HepG2 (cell line): ENCODE measurements at regions not wholly inside any gene's neighbourhood (a gene's known extent, or its start where the extent isn't known, plus 50 kb on each side); places are given as distances from the start of the nearest gene placed in this dataset.

ENCODE experiments used
- ATAC-seq: fragments of 200-7000 bp; cut with Tn5 transposase; 3 replicates; pipeline ENCODE4 v1.9.1; 2020; ENCODE audit warnings: mild to moderate bottlenecking, moderate library complexity
- BruUV-seq: library from RNA; stranded (reverse); fragments of 400-500 nt; replicated peaks from 2 replicates; lab custom pipeline; 2021; lab: Mats Ljungman, UMichigan
- CTCF ChIA-PET: fragments of 300-600 bp; formaldehyde crosslinking; extraction: SDS; loops from one replicate; lab custom pipeline; 2021; ENCODE audit warnings: low total read pairs, inconsistent platforms, low intra/inter-chr PET ratio; lab: Yijun Ruan, JAX
- POLR2A ChIA-PET: fragments of 350-600 bp; sonication (Branson Sonifier 250); formaldehyde crosslinking; loops from one replicate; lab custom pipeline; 2020; ENCODE audit warnings: antibody characterized with exemption, inconsistent platforms; lab: Yijun Ruan, JAX
- DNase-seq: peaks from one replicate; pipeline ENCODE4 v3.0.0-alpha.2; 2015; ENCODE audit warnings: low spot score
- FAIRE-seq: peaks from 3 replicates; lab custom pipeline; 2011; peaks lifted over from hg19 to GRCh38; lab: Jason Lieb, UNC
- H2AFZ ChIP-seq: one replicate; pipeline ENCODE4 v1.6.1; 2011; ENCODE audit warnings: low read length, inconsistent platforms
- H3K27ac ChIP-seq: fragments of 300-600 bp; 3 replicates; pipeline ENCODE4 v1.8.0; 2011; ENCODE audit warnings: mixed run types, mild to moderate bottlenecking, mixed read lengths, low read length, inconsistent platforms; ENCODE audit not compliant: insufficient read depth; ENCODE audit errors: extremely low read length
- H3K27me3 ChIP-seq, 2 experiments: fragments of 200-600 bp in 1 of 2; 2 replicates in 1 of 2; 3 replicates in 1 of 2; pipeline versions ENCODE4 v1.6.0 to v1.8.0; 2011; ENCODE audit warnings: low read length in 2 of 2, mild to moderate bottlenecking in 2 of 2, moderate library complexity in 2 of 2, inconsistent platforms in 1 of 2; ENCODE audit not compliant: insufficient read depth in 2 of 2, control insufficient read depth in 1 of 2
- H3K36me3 ChIP-seq, 2 experiments: fragments of 200-600 bp in 1 of 2; replicated peaks in 1 of 2; 2 replicates in 1 of 2; 3 replicates in 1 of 2; pipeline versions ENCODE4 v1.5.1 to v1.8.0; 2011; ENCODE audit warnings: low read length in 2 of 2, inconsistent platforms in 1 of 2; ENCODE audit not compliant: insufficient read depth in 2 of 2, control insufficient read depth in 1 of 2
- H3K4me1 ChIP-seq: 2 replicates; pipeline ENCODE4 v1.5.1; 2012; ENCODE audit warnings: low read length, inconsistent platforms; ENCODE audit not compliant: insufficient read depth
- H3K4me2 ChIP-seq: 2 replicates; pipeline ENCODE4 v1.6.0; 2011; ENCODE audit warnings: low read depth, low read length, inconsistent platforms
- H3K4me3 ChIP-seq, 3 experiments: fragments of 200-600 bp in 1 of 3; sonication (generic), shearing (Covaris generic) in 1 of 3; replicated peaks in 1 of 3; 2 replicates each; pipeline ENCODE4 v1.5.1; 2011 to 2016; ENCODE audit warnings: low read length in 3 of 3, inconsistent platforms in 2 of 3, low read depth in 2 of 3, mild to moderate bottlenecking in 2 of 3, control low read depth in 1 of 3, mixed read lengths in 1 of 3; ENCODE audit not compliant: insufficient read depth in 1 of 3
- H3K79me2 ChIP-seq: one replicate; pipeline ENCODE4 v1.6.1; 2011; ENCODE audit warnings: low read length, inconsistent platforms; ENCODE audit not compliant: insufficient read depth
- H3K9ac ChIP-seq: 2 replicates; pipeline ENCODE4 v1.6.0; 2011; ENCODE audit warnings: mild to moderate bottlenecking, low read depth, low read length, inconsistent platforms; ENCODE audit not compliant: insufficient read depth
- H3K9me3 ChIP-seq: 2 replicates; pipeline ENCODE4 v1.5.1; 2012; ENCODE audit warnings: mild to moderate bottlenecking, low read length
- H4K20me1 ChIP-seq: 2 replicates; pipeline ENCODE4 v1.6.0; 2011; ENCODE audit warnings: inconsistent platforms, mild to moderate bottlenecking, low read length, moderate library complexity; ENCODE audit not compliant: insufficient read depth
- ARNT2 ChIP-seq: sonication (generic); formaldehyde crosslinking; IDR thresholded peaks from 2 replicates; pipeline ENCODE4 v1.8.0; 2022; ENCODE audit warnings: mild to moderate bottlenecking, low read depth, missing genetic modification reagents, moderate library complexity
- DZIP1 ChIP-seq: sonication (generic); formaldehyde crosslinking; IDR thresholded peaks from 2 replicates; pipeline ENCODE4 v1.5.0; 2020; ENCODE audit warnings: mild to moderate bottlenecking, missing genetic modification reagents
- FOSL1 ChIP-seq: sonication (generic); formaldehyde crosslinking; IDR thresholded peaks from 2 replicates; pipeline ENCODE4 v1.9.0; 2021; ENCODE audit warnings: missing genetic modification reagents, borderline replicate concordance
- HOMEZ ChIP-seq: IDR thresholded peaks from 2 replicates; pipeline ENCODE4 v1.6.1; 2016; ENCODE audit warnings: low read depth
- KLF15 ChIP-seq: sonication (generic); formaldehyde crosslinking; IDR thresholded peaks from 2 replicates; pipeline ENCODE4 v1.8.1; 2023; ENCODE audit warnings: borderline replicate concordance, mild to moderate bottlenecking, inconsistent platforms, missing genetic modification reagents, mixed read lengths
- MED13 ChIP-seq: sonication (generic); formaldehyde crosslinking; IDR thresholded peaks from 2 replicates; pipeline ENCODE4 v1.5.0; 2020; ENCODE audit warnings: missing genetic modification reagents
- PBX2 ChIP-seq: IDR thresholded peaks from 2 replicates; pipeline ENCODE4 v1.6.1; 2016; ENCODE audit warnings: control low read depth
- REPIN1 ChIP-seq: sonication (generic); formaldehyde crosslinking; IDR thresholded peaks from 2 replicates; pipeline ENCODE4 v1.8.0; 2022; ENCODE audit warnings: missing genetic modification reagents, low read depth, mild to moderate bottlenecking, borderline replicate concordance
- TMF1 ChIP-seq: sonication (generic); formaldehyde crosslinking; IDR thresholded peaks from 2 replicates; pipeline ENCODE4 v1.8.1; 2022; ENCODE audit warnings: low read depth, missing genetic modification reagents
- ZBED4 ChIP-seq: sonication (generic); formaldehyde crosslinking; IDR thresholded peaks from 2 replicates; pipeline ENCODE4 v1.4.0; 2020; ENCODE audit warnings: missing genetic modification reagents, borderline replicate concordance
- ZNF24 ChIP-seq: fragments of 450-650 bp; IDR thresholded peaks from 2 replicates; pipeline ENCODE4 v1.6.1; 2017; ENCODE audit warnings: antibody characterized with exemption, mild to moderate bottlenecking
- ZNF773 ChIP-seq: sonication (generic); formaldehyde crosslinking; IDR thresholded peaks from 2 replicates; pipeline ENCODE4 v1.4.0; 2020; ENCODE audit warnings: missing genetic modification reagents, borderline replicate concordance
- WGBS: methylation state at CpG from one replicate; pipeline ENCODE4 v1.1.6; 2017; ENCODE audit warnings: low lambda C conversion rate; 5-methylcytosine and 5-hydroxymethylcytosine counted together
- in situ Hi-C: cut with HindIII; loops from 2 replicates; pipeline ENCODE4 v1.10.0; 2017; ENCODE audit warnings: low pct_unique_long_range_greater_than_20kb; ENCODE audit not compliant: extremely low pct_ligation_motif_present
- intact Hi-C: fragments of 100-400 bp; cut with micrococcal nuclease; formaldehyde crosslinking; loops from one replicate; pipeline ENCODE4 v1.10.0; 2022; ENCODE audit not compliant: unreplicated experiment

GRCh38 chr5:135718151-135718550 is 116.3 kb upstream of the SLC25A48 start:
- FAIRE-seq (no peak), DNase-seq (no peak), ATAC-seq (no peak)
- Histone ChIP-seq H3K27me3 (peaks cover 5 to 56% of the 10 kb centered on the region in 2 experiments; a peak in 4 of 5 replicates), H3K9me3 (no peaks in the 10 kb centered on the region), H3K36me3 (no peaks in the 10 kb centered on the region), H3K4me3 (no peak overlapping the region), H3K4me1 (no peaks in the 10 kb centered on the region), H3K79me2 (no peaks in the 10 kb centered on the region), H3K4me2 (no peak overlapping the region), H2AFZ (no peak overlapping the region), H4K20me1 (no peaks in the 10 kb centered on the region), H3K9ac (no peak overlapping the region), H3K27ac (no peak overlapping the region)
- BruUV-seq: no TSS peak
- intact Hi-C loops (no loop called here), in situ Hi-C loops (no loop called here)
- ChIA-PET POLR2A (no interaction called here), CTCF (no interaction called here)
- 0% methylated on average over 3 of the region's 4 CpGs for WGBS
- TF ChIP-seq PBX2 (CRISPR knock-in tag): no peak
- no peak for TF ChIP-seq KLF15 (CRISPR knock-in tag)
- no peak for TF ChIP-seq REPIN1 (CRISPR knock-in tag)
- no peak for TF ChIP-seq ZNF24
- no peak for TF ChIP-seq FOSL1
- TF ChIP-seq TMF1: no peak
- no peak for TF ChIP-seq DZIP1
- TF ChIP-seq ARNT2 (CRISPR knock-in tag): no peak
- TF ChIP-seq ZNF773: no peak
- TF ChIP-seq MED13: no peak
- TF ChIP-seq ZBED4 (CRISPR knock-in tag): no peak
- TF ChIP-seq HOMEZ (CRISPR knock-in tag): no peak
